IMR-90 (cell line): ENCODE measurements at regions not wholly inside any gene's neighbourhood (a gene's known extent, or its start where the extent isn't known, plus 50 kb on each side); places are given as distances from the start of the nearest gene placed in this dataset.

Source experiments
- ATAC-seq: fragments of 200-7000 bp; cut with Tn5 transposase; 2 replicates; pipeline ENCODE4 v1.9.1; 2020; ENCODE audit warnings: low read depth, mild to moderate bottlenecking, moderate library complexity
- BruUV-seq: library from RNA; stranded (reverse); fragments of 400-500 nt; replicated peaks from 2 replicates; lab custom pipeline; 2021; lab: Mats Ljungman, UMichigan
- CTCF ChIA-PET: fragments of 300-600 bp; formaldehyde crosslinking; extraction: SDS; loops from one replicate; lab custom pipeline; 2021; ENCODE audit warnings: antibody characterized with exemption; lab: Yijun Ruan, JAX
- POLR2A ChIA-PET: fragments of 300-600 bp; sonication (Branson Sonifier 250); formaldehyde crosslinking; loops from one replicate; lab custom pipeline; 2022; ENCODE audit warnings: antibody characterized with exemption; ENCODE audit not compliant: unreplicated experiment; lab: Charles Lee
- DNase-seq: peaks from one replicate; pipeline ENCODE4 v3.0.0; 2013
- H2AFZ ChIP-seq: replicated peaks from 2 replicates; pipeline ENCODE3; 2013; ENCODE audit warnings: low read length, mild to moderate bottlenecking; ENCODE audit not compliant: poor library complexity
- H2AK5ac ChIP-seq: 2 replicates; pipeline ENCODE4 v1.6.1; 2013; ENCODE audit warnings: low read depth, low read length, inconsistent platforms
- H2AK9ac ChIP-seq: replicated peaks from 2 replicates; pipeline ENCODE3; 2013; ENCODE audit warnings: mild to moderate bottlenecking, low read depth, low read length, moderate library complexity; ENCODE audit not compliant: poor library complexity
- H2BK120ac ChIP-seq: 2 replicates; pipeline ENCODE4 v1.6.1; 2013; ENCODE audit warnings: low read depth, low read length, inconsistent platforms
- H2BK15ac ChIP-seq: 3 replicates; pipeline ENCODE4 v1.6.1; 2013; ENCODE audit warnings: low read depth, low read length, inconsistent platforms
- H2BK20ac ChIP-seq: 2 replicates; pipeline ENCODE4 v1.6.1; 2013; ENCODE audit warnings: low read depth, mild to moderate bottlenecking, inconsistent platforms, low read length, moderate library complexity
- H2BK5ac ChIP-seq: 2 replicates; pipeline ENCODE4 v1.6.1; 2013; ENCODE audit warnings: mild to moderate bottlenecking, low read depth, low read length, inconsistent platforms; ENCODE audit not compliant: poor library complexity, severe bottlenecking
- H3K14ac ChIP-seq: replicated peaks from 2 replicates; pipeline ENCODE4 v1.6.1; 2013; ENCODE audit warnings: low read depth, low read length, inconsistent platforms
- H3K18ac ChIP-seq: 2 replicates; pipeline ENCODE4 v1.6.1; 2013; ENCODE audit warnings: low read depth, low read length, control low read depth
- H3K23ac ChIP-seq: 2 replicates; pipeline ENCODE4 v1.6.1; 2013; ENCODE audit warnings: low read depth, low read length, inconsistent platforms
- H3K27ac ChIP-seq: 2 replicates; pipeline ENCODE4 v1.5.1; 2013; ENCODE audit warnings: mild to moderate bottlenecking, control low read depth, low read length; ENCODE audit not compliant: insufficient read depth
- H3K27me3 ChIP-seq: 2 replicates; pipeline ENCODE4 v1.6.1; 2013; ENCODE audit warnings: low read length; ENCODE audit not compliant: control insufficient read depth, insufficient read depth
- H3K36me3 ChIP-seq: 2 replicates; pipeline ENCODE4 v1.6.1; 2013; ENCODE audit warnings: low read length, mixed read lengths; ENCODE audit not compliant: control insufficient read depth, insufficient read depth
- H3K4ac ChIP-seq: 2 replicates; pipeline ENCODE4 v1.6.1; 2013; ENCODE audit warnings: low read depth, low read length, inconsistent platforms
- H3K4me1 ChIP-seq: 2 replicates; pipeline ENCODE4 v1.6.1; 2013; ENCODE audit warnings: low read length, mixed read lengths; ENCODE audit not compliant: control insufficient read depth, insufficient read depth
- H3K4me2 ChIP-seq: 2 replicates; pipeline ENCODE4 v1.6.1; 2013; ENCODE audit warnings: low read depth, mild to moderate bottlenecking, control low read depth, low read length, moderate library complexity
- H3K4me3 ChIP-seq: 2 replicates; pipeline ENCODE4 v1.5.1; 2013; ENCODE audit warnings: low read depth, mild to moderate bottlenecking, control low read depth, low read length, moderate library complexity; ENCODE audit not compliant: insufficient read depth
- H3K56ac ChIP-seq: 2 replicates; pipeline ENCODE4 v1.6.1; 2013; ENCODE audit warnings: low read length, inconsistent platforms; ENCODE audit not compliant: insufficient read depth; ENCODE audit errors: extremely low read depth
- H3K79me1 ChIP-seq, 2 experiments: 2 replicates each; pipeline ENCODE4 v1.6.1; 2013; ENCODE audit warnings: low read length in 2 of 2, inconsistent platforms in 1 of 2, low read depth in 1 of 2
- H3K9ac ChIP-seq: 2 replicates; pipeline ENCODE4 v1.6.1; 2013; ENCODE audit warnings: low read depth, low read length, control low read depth
- H3K9me1 ChIP-seq: 2 replicates; pipeline ENCODE4 v1.6.1; 2013; ENCODE audit warnings: low read length, inconsistent platforms; ENCODE audit not compliant: insufficient read depth
- H3K9me3 ChIP-seq: 2 replicates; pipeline ENCODE4 v1.6.1; 2013; ENCODE audit warnings: low read length; ENCODE audit not compliant: control insufficient read depth, insufficient read depth
- H4K20me1 ChIP-seq: 2 replicates; pipeline ENCODE4 v1.6.1; 2013; ENCODE audit warnings: low read length, inconsistent platforms; ENCODE audit not compliant: insufficient read depth
- H4K5ac ChIP-seq: 2 replicates; pipeline ENCODE4 v1.6.1; 2013; ENCODE audit warnings: mild to moderate bottlenecking, low read depth, low read length, control low read depth
- H4K8ac ChIP-seq, 2 experiments: 2 replicates each; pipeline ENCODE4 v1.6.1; 2013; ENCODE audit warnings: low read depth in 2 of 2, low read length in 2 of 2, control low read depth in 1 of 2, inconsistent platforms in 1 of 2
- H4K91ac ChIP-seq: 2 replicates; pipeline ENCODE4 v1.6.1; 2013; ENCODE audit warnings: low read depth, low read length, inconsistent platforms; ENCODE audit not compliant: insufficient read depth
- BHLHE40 ChIP-seq: fragments of 150-350 bp; IDR thresholded peaks from 2 replicates; pipeline ENCODE4 v1.6.1; 2016; ENCODE audit warnings: mild to moderate bottlenecking, low read depth, low read length
- CEBPB ChIP-seq: IDR thresholded peaks from 2 replicates; pipeline ENCODE4 v1.6.1; 2012; ENCODE audit warnings: low read depth, low read length, improper control_type of control experiment
- FOS ChIP-seq: fragments of 150-350 bp; IDR thresholded peaks from 2 replicates; pipeline ENCODE4 v1.6.1; 2016; ENCODE audit warnings: low read depth, low read length
- MXI1 ChIP-seq: IDR thresholded peaks from 2 replicates; pipeline ENCODE4 v1.6.1; 2012; ENCODE audit warnings: low read depth, mild to moderate bottlenecking, low read length, moderate library complexity, borderline replicate concordance
- RCOR1 ChIP-seq: IDR thresholded peaks from 2 replicates; pipeline ENCODE4 v1.6.1; 2012; ENCODE audit warnings: mild to moderate bottlenecking, low read length, improper control_type of control experiment; ENCODE audit not compliant: insufficient replicate concordance
- SMC3 ChIP-seq: fragments of 150-350 bp; IDR thresholded peaks from 2 replicates; pipeline ENCODE4 v1.6.1; 2016; ENCODE audit warnings: low read depth, mild to moderate bottlenecking, antibody characterized with exemption, low read length, moderate library complexity
- WGBS, 2 experiments: methylation state at CpG; one replicate each; pipeline versions ENCODE4 v1.1.5 to v1.1.7; 2013; ENCODE audit warnings: missing lambda C conversion rate in 2 of 2; ENCODE audit not compliant: insufficient read length in 1 of 2; ENCODE audit errors: extremely low coverage in 2 of 2; 5-methylcytosine and 5-hydroxymethylcytosine counted together
- dilution Hi-C: fragments of 300-500 bp; cut with HindIII; formaldehyde crosslinking; loops from one replicate; pipeline ENCODE4 v1.14.3; 2018; ENCODE audit warnings: low sequenced_read_pairs; ENCODE audit not compliant: unreplicated experiment
- in situ Hi-C: fragments of 300-500 bp; cut with MboI; formaldehyde crosslinking; loops from 3 replicates; pipeline ENCODE4 v1.14.3; 2019; ENCODE audit warnings: low sequenced_read_pairs, inconsistent platforms, mixed read lengths
- intact Hi-C: fragments of 100-400 bp; cut with micrococcal nuclease; formaldehyde crosslinking; loops from 2 replicates; pipeline ENCODE4 v1.10.0; 2022
- TF ChIP-seq, protein P1 (sequence below): fragments of 150-350 bp; IDR thresholded peaks from 2 replicates; pipeline ENCODE4 v1.6.1; 2017; ENCODE audit warnings: mild to moderate bottlenecking, antibody characterized with exemption, low read length, low read depth

DNA sequence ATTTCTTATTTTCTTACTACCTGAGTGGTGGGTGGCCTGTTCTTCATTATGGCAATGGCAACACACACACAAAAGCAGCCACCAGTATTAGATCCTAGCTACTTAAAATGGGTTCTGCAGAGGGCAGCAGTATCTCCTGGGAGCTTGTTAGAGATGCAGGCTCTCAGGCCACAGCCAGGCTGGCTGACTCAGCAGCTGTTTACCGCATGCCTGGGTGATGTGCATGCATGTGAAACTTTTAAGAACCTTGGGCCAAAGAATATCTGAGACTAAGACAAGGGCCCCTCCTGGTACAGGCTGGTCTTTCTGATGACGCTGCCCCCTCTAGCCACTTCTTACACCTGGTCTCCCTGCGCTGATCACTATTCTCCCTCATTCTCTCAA lies 399.0 kb downstream of the MED10 start:
- H2AK5ac ChIP-seq = no peak overlapping the region
- no peak for TF ChIP-seq RCOR1
- TF ChIP-seq, protein P1, sequence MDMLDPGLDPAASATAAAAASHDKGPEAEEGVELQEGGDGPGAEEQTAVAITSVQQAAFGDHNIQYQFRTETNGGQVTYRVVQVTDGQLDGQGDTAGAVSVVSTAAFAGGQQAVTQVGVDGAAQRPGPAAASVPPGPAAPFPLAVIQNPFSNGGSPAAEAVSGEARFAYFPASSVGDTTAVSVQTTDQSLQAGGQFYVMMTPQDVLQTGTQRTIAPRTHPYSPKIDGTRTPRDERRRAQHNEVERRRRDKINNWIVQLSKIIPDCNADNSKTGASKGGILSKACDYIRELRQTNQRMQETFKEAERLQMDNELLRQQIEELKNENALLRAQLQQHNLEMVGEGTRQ = no peak
- no peak for TF ChIP-seq CEBPB
- TF ChIP-seq SMC3 = no peak
- TF ChIP-seq BHLHE40 = no peak
- TF ChIP-seq MXI1 = no peak
- TF ChIP-seq FOS = no peak
- no peak for ATAC-seq
- H3K14ac ChIP-seq = no peak overlapping the region
- H4K5ac ChIP-seq = no peak overlapping the region
- H3K9me1 ChIP-seq = no peaks in the 10 kb centered on the region
- H2BK120ac ChIP-seq = no peak overlapping the region
- dilution Hi-C loops (no loop called here), intact Hi-C loops (no loop called here), in situ Hi-C loops (no loop called here)
- BruUV-seq = no TSS peak
- no peak overlapping the region for H2BK20ac ChIP-seq
- H3K4me1 ChIP-seq = no peaks in the 10 kb centered on the region
- POLR2A ChIA-PET = no interaction called here
- no peak for DNase-seq
- H2BK5ac ChIP-seq = no peak overlapping the region
- no peaks in the 10 kb centered on the region for H3K36me3 ChIP-seq
- no peak overlapping the region for H2AK9ac ChIP-seq
- H3K4me2 ChIP-seq = no peak overlapping the region
- H2AFZ ChIP-seq = no peak overlapping the region
- no peak overlapping the region for H3K9ac ChIP-seq
- H3K23ac ChIP-seq = no peak overlapping the region
- no peak overlapping the region for H4K91ac ChIP-seq
- H3K56ac ChIP-seq = no peak overlapping the region
- CTCF ChIA-PET = no interaction called here
- no peak overlapping the region for H3K4ac ChIP-seq
- H3K27me3 ChIP-seq = no peaks in the 10 kb centered on the region
- no peaks in the 10 kb centered on the region for H3K79me1 ChIP-seq
- peaks cover 14% of the 10 kb centered on the region; the same call in 1 of the 2 replicates for H3K9me3 ChIP-seq
- no peak overlapping the region for H3K27ac ChIP-seq
- H2BK15ac ChIP-seq = no peak overlapping the region
- H3K18ac ChIP-seq = no peak overlapping the region
- WGBS, 2 experiments = no CpG with 5 or more reads among the region's 3 CpGs
- no peak overlapping the region for H3K4me3 ChIP-seq
- H4K20me1 ChIP-seq = no peaks in the 10 kb centered on the region
- H4K8ac ChIP-seq = no peak overlapping the region
